Caki2 (cell line): ENCODE measurements at regions not wholly inside any gene's neighbourhood (a gene's known extent, or its start where the extent isn't known, plus 50 kb on each side); places are given as distances from the start of the nearest gene placed in this dataset.
A peak's percentile ranks its signal among the peaks of the same experiment; 100 is the strongest.
"Not testable (repeated sequence)": the region's sequence is repeated elsewhere in the genome, so short reads cannot be mapped to it uniquely, and the experiment has no call there.

Source experiments
- DNase-seq: peaks from one replicate; pipeline ENCODE4 v3.0.0-alpha.2; 2015; ENCODE audit warnings: low read depth
- in situ Hi-C: cut with HindIII; loops from 2 replicates; pipeline ENCODE4 v1.10.0; 2016; ENCODE audit warnings: low sequenced_read_pairs, low pct_unique_long_range_greater_than_20kb, mixed read lengths

DNA sequence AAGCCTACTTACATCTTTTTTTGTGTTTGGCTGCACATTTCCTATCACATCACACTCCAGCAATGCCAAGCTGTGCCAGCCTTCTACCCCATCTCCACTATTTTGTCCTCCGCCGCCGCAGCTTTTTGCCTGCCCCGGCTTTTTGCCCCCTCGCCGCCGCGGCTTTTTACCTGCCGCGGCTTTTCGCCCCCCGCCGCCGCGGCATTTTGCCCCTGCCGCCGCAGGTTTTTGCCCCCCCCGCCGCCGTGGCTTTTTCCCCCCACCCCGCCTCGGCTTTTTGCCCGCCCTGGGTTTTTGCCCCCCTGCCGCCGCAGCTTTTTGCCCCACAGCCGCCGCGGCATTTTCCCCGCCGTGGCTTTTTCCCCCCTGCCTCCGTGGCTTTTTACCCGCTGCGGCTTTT is 506.0 kb downstream of the ZNF37A start:
- in situ Hi-C loops = no loop called here
- DNase-seq = no peak

- DNase-seq = no peak
- in situ Hi-C loops = no loop called here
Observed at GRCh38 chr10:38600696-38601095, 506.6 kb downstream of the ZNF37A start.

DNA sequence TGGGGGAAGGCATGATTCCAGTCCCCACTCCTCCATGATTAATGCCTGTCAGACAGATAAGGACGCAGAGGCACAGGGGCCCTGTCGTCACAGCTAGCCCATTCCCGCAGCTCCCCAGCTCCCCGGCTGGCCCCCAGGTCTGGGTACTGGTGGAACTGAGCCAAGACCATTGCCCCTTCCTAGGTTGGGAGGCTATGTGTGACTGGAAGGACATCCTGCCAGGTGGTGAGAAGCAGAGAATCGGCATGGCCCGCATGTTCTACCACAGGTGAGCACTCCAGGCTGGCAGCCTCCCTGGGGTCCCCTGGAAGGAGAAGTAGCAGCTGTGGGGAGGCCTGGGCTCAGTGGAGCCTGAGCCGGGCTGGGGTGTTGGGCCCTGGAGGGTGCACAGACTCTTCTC is 509.5 kb downstream of the ZNF37A start:
- DNase-seq, in situ Hi-C loops: not testable (repeated sequence)

- DNase-seq, in situ Hi-C loops: not testable (repeated sequence)
Observed at GRCh38 chr10:38604477-38604876, 510.3 kb downstream of the ZNF37A start.

DNA sequence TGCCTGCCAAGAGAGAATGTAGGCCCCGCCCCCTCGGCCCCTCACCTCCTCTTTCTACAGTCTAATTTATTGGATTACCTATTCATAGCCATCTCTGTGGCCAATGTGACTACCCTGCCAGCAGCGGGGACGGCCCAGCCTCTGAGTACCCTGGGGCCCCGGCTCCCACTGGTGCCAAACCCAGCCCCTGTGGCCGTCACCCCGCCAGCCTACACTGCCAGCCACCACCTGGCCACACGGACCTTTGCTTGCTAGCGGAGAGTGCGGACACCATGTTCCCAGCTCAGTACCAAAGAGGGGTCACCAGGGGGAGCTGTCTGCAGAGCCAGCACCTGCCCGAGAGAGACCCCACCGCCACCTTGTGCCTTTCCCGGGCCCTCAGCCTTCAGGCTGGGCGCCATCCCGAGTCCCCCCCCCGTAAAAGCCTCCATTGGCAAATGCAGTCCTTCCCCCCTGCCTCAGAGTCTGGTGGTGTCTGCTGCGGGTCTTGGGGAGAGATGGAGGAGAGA is 511.1 kb downstream of the ZNF37A start:
- no peak for DNase-seq
- in situ Hi-C loops = no loop called here

- in situ Hi-C loops, DNase-seq: not testable (repeated sequence)
Observed at GRCh38 chr10:38615596-38615995, 521.5 kb downstream of the ZNF37A start.

- peak; percentile 72 for DNase-seq
- in situ Hi-C loops = not testable (repeated sequence)
Observed at GRCh38 chr10:38619831-38620230, 525.7 kb downstream of the ZNF37A start.

DNA sequence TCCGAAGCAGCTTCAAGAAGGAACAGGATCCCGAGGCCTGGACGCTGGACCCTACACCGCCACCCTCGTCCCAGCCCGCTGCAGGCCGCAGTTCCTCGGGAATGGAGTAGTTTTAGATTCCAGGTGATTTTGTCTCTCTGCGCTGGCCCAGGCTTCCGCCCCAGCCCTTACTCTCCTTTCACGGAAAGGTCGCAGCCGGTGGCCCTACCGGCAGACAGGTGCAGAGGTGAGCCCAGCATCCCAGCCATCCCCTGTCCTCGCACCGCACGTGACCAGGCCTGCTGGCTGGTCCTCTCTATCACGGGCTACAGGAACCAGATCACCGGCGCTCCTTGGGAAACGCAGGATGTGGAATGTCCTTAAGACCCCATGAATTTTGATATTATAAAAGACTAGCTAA is 541.5 kb downstream of the ZNF37A start:
- DNase-seq, in situ Hi-C loops: not testable (repeated sequence)
